HepG2 (cell line): ENCODE measurements at regions not wholly inside any gene's neighbourhood (a gene's known extent, or its start where the extent isn't known, plus 50 kb on each side); places are given as distances from the start of the nearest gene placed in this dataset.

Experiments used
- ATAC-seq: fragments of 200-7000 bp; cut with Tn5 transposase; 3 replicates; pipeline ENCODE4 v1.9.1; 2020; ENCODE audit warnings: mild to moderate bottlenecking, moderate library complexity
- BruUV-seq: library from RNA; stranded (reverse); fragments of 400-500 nt; replicated peaks from 2 replicates; lab custom pipeline; 2021; lab: Mats Ljungman, UMichigan
- CTCF ChIA-PET: fragments of 300-600 bp; formaldehyde crosslinking; extraction: SDS; loops from one replicate; lab custom pipeline; 2021; ENCODE audit warnings: low total read pairs, inconsistent platforms, low intra/inter-chr PET ratio; lab: Yijun Ruan, JAX
- POLR2A ChIA-PET: fragments of 350-600 bp; sonication (Branson Sonifier 250); formaldehyde crosslinking; loops from one replicate; lab custom pipeline; 2020; ENCODE audit warnings: antibody characterized with exemption, inconsistent platforms; lab: Yijun Ruan, JAX
- DNase-seq: peaks from one replicate; pipeline ENCODE4 v3.0.0-alpha.2; 2015; ENCODE audit warnings: low spot score
- FAIRE-seq: peaks from 3 replicates; lab custom pipeline; 2011; peaks lifted over from hg19 to GRCh38; lab: Jason Lieb, UNC
- H2AFZ ChIP-seq: one replicate; pipeline ENCODE4 v1.6.1; 2011; ENCODE audit warnings: low read length, inconsistent platforms
- H3K27ac ChIP-seq: fragments of 300-600 bp; 3 replicates; pipeline ENCODE4 v1.8.0; 2011; ENCODE audit warnings: mixed run types, mild to moderate bottlenecking, mixed read lengths, low read length, inconsistent platforms; ENCODE audit not compliant: insufficient read depth; ENCODE audit errors: extremely low read length
- H3K27me3 ChIP-seq, 2 experiments: fragments of 200-600 bp in 1 of 2; 2 replicates in 1 of 2; 3 replicates in 1 of 2; pipeline versions ENCODE4 v1.6.0 to v1.8.0; 2011; ENCODE audit warnings: low read length in 2 of 2, mild to moderate bottlenecking in 2 of 2, moderate library complexity in 2 of 2, inconsistent platforms in 1 of 2; ENCODE audit not compliant: insufficient read depth in 2 of 2, control insufficient read depth in 1 of 2
- H3K36me3 ChIP-seq, 2 experiments: fragments of 200-600 bp in 1 of 2; replicated peaks in 1 of 2; 2 replicates in 1 of 2; 3 replicates in 1 of 2; pipeline versions ENCODE4 v1.5.1 to v1.8.0; 2011; ENCODE audit warnings: low read length in 2 of 2, inconsistent platforms in 1 of 2; ENCODE audit not compliant: insufficient read depth in 2 of 2, control insufficient read depth in 1 of 2
- H3K4me1 ChIP-seq: 2 replicates; pipeline ENCODE4 v1.5.1; 2012; ENCODE audit warnings: low read length, inconsistent platforms; ENCODE audit not compliant: insufficient read depth
- H3K4me2 ChIP-seq: 2 replicates; pipeline ENCODE4 v1.6.0; 2011; ENCODE audit warnings: low read depth, low read length, inconsistent platforms
- H3K4me3 ChIP-seq, 3 experiments: fragments of 200-600 bp in 1 of 3; sonication (generic), shearing (Covaris generic) in 1 of 3; replicated peaks in 1 of 3; 2 replicates each; pipeline ENCODE4 v1.5.1; 2011 to 2016; ENCODE audit warnings: low read length in 3 of 3, inconsistent platforms in 2 of 3, low read depth in 2 of 3, mild to moderate bottlenecking in 2 of 3, control low read depth in 1 of 3, mixed read lengths in 1 of 3; ENCODE audit not compliant: insufficient read depth in 1 of 3
- H3K79me2 ChIP-seq: one replicate; pipeline ENCODE4 v1.6.1; 2011; ENCODE audit warnings: low read length, inconsistent platforms; ENCODE audit not compliant: insufficient read depth
- H3K9ac ChIP-seq: 2 replicates; pipeline ENCODE4 v1.6.0; 2011; ENCODE audit warnings: mild to moderate bottlenecking, low read depth, low read length, inconsistent platforms; ENCODE audit not compliant: insufficient read depth
- H3K9me3 ChIP-seq: 2 replicates; pipeline ENCODE4 v1.5.1; 2012; ENCODE audit warnings: mild to moderate bottlenecking, low read length
- H4K20me1 ChIP-seq: 2 replicates; pipeline ENCODE4 v1.6.0; 2011; ENCODE audit warnings: inconsistent platforms, mild to moderate bottlenecking, low read length, moderate library complexity; ENCODE audit not compliant: insufficient read depth
- MLLT10 ChIP-seq: sonication (generic); formaldehyde crosslinking; IDR thresholded peaks from 2 replicates; pipeline ENCODE4 v1.4.0; 2020; ENCODE audit warnings: missing genetic modification reagents
- NCOA5 ChIP-seq: sonication (generic); formaldehyde crosslinking; IDR thresholded peaks from 2 replicates; pipeline ENCODE4 v1.4.0; 2020; ENCODE audit warnings: missing genetic modification reagents
- REPIN1 ChIP-seq: sonication (generic); formaldehyde crosslinking; IDR thresholded peaks from 2 replicates; pipeline ENCODE4 v1.8.0; 2022; ENCODE audit warnings: missing genetic modification reagents, low read depth, mild to moderate bottlenecking, borderline replicate concordance
- SRSF1 ChIP-seq: fragments of 200-400 bp; formaldehyde crosslinking; optimal IDR thresholded peaks from 2 replicates; pipeline ENCODE3; 2017; ENCODE audit warnings: mild to moderate bottlenecking, low read depth, low read length, moderate library complexity
- TBL1XR1 ChIP-seq: fragments of 150-350 bp; IDR thresholded peaks from 2 replicates; pipeline ENCODE4 v1.6.1; 2014; ENCODE audit warnings: borderline replicate concordance, low read length; ENCODE audit not compliant: partially characterized antibody
- ZFAT ChIP-seq: sonication (generic); formaldehyde crosslinking; conservative IDR thresholded peaks from 2 replicates; pipeline ENCODE4 v1.8.1; 2023; ENCODE audit warnings: missing genetic modification reagents, inconsistent platforms
- ZNF263 ChIP-seq: sonication (generic); formaldehyde crosslinking; IDR thresholded peaks from 2 replicates; pipeline ENCODE4 v1.4.0; 2020; ENCODE audit warnings: missing genetic modification reagents
- WGBS: methylation state at CpG from one replicate; pipeline ENCODE4 v1.1.6; 2017; ENCODE audit warnings: low lambda C conversion rate; 5-methylcytosine and 5-hydroxymethylcytosine counted together
- in situ Hi-C: cut with HindIII; loops from 2 replicates; pipeline ENCODE4 v1.10.0; 2017; ENCODE audit warnings: low pct_unique_long_range_greater_than_20kb; ENCODE audit not compliant: extremely low pct_ligation_motif_present
- intact Hi-C: fragments of 100-400 bp; cut with micrococcal nuclease; formaldehyde crosslinking; loops from one replicate; pipeline ENCODE4 v1.10.0; 2022; ENCODE audit not compliant: unreplicated experiment
- TF ChIP-seq, protein P1 (sequence below): sonication (generic); formaldehyde crosslinking; IDR thresholded peaks from 2 replicates; pipeline ENCODE4 v1.8.1; 2023; ENCODE audit warnings: mild to moderate bottlenecking, missing genetic modification reagents, borderline replicate concordance
- TF ChIP-seq, protein P2 (sequence below), 2 experiments: sonication (generic) in 1 of 2; formaldehyde crosslinking in 1 of 2; IDR thresholded peaks; 2 replicates each; pipeline versions ENCODE4 v1.4.0 to v1.6.1; 2016 to 2020; ENCODE audit warnings: borderline replicate concordance in 1 of 2, low read depth in 1 of 2, mild to moderate bottlenecking in 1 of 2, missing genetic modification reagents in 1 of 2

DNA sequence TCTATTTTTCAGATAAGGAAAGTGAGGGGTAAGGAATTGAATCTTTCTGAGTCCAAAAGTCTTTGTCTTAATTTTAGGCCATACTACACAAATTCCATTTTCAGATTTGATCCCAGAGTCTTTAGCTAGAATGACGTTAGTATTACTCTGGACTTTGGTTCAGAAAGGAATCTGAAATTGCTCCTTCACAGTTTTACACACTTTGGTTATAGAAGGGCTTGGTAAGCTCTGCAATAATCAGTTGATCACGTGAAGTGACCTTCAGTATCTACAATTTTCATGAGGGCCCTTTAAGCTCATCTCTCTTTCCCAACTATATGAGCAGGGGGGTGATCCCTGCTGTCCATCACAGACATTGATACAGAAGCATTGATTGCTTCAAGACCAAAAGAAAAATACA lies 103.4 kb upstream of the ESRRG start:
- ATAC-seq (no peak), FAIRE-seq (no peak), DNase-seq (no peak)
- H2AFZ ChIP-seq, result no peak overlapping the region
- POLR2A ChIA-PET, result no interaction called here
- CTCF ChIA-PET, result no interaction called here
- in situ Hi-C loops (no loop called here), intact Hi-C loops (no loop called here)
- H3K9me3 ChIP-seq, result no peaks in the 10 kb centered on the region
- H3K36me3 ChIP-seq, result no peaks in the 10 kb centered on the region
- no peak overlapping the region for H3K4me2 ChIP-seq
- WGBS, result 2% methylated on average over 2 of the region's 2 CpGs
- no peaks in the 10 kb centered on the region for H3K4me1 ChIP-seq
- no peak for TF ChIP-seq REPIN1 (CRISPR knock-in tag)
- TF ChIP-seq ZNF263 (CRISPR knock-in tag), result no peak
- no peak for TF ChIP-seq ZFAT (CRISPR knock-in tag)
- TF ChIP-seq SRSF1, result no peak
- no peak for TF ChIP-seq TBL1XR1
- no peak for TF ChIP-seq NCOA5 (CRISPR knock-in tag)
- no peak for TF ChIP-seq MLLT10 (CRISPR knock-in tag)
- TF ChIP-seq, protein P1, sequence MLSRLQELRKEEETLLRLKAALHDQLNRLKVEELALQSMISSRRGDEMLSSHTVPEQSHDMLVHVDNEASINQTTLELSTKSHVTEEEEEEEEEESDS, result no peak
- TF ChIP-seq, protein P2, sequence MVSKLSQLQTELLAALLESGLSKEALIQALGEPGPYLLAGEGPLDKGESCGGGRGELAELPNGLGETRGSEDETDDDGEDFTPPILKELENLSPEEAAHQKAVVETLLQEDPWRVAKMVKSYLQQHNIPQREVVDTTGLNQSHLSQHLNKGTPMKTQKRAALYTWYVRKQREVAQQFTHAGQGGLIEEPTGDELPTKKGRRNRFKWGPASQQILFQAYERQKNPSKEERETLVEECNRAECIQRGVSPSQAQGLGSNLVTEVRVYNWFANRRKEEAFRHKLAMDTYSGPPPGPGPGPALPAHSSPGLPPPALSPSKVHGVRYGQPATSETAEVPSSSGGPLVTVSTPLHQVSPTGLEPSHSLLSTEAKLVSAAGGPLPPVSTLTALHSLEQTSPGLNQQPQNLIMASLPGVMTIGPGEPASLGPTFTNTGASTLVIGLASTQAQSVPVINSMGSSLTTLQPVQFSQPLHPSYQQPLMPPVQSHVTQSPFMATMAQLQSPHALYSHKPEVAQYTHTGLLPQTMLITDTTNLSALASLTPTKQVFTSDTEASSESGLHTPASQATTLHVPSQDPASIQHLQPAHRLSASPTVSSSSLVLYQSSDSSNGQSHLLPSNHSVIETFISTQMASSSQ (IDR thresholded peaks at IDR 0.05; ENCODE audit: low read depth), result no peak
- TF ChIP-seq, protein P2 (CRISPR knock-in tag; IDR thresholded peaks at IDR 0.05; ENCODE audit: borderline replicate concordance), result no peak
- H3K27me3 ChIP-seq, result no peaks in the 10 kb centered on the region
- H3K9ac ChIP-seq, result no peak overlapping the region
- no peaks in the 10 kb centered on the region for H4K20me1 ChIP-seq
- BruUV-seq, result no TSS peak
- H3K27ac ChIP-seq, result no peak overlapping the region
- no peaks in the 10 kb centered on the region for H3K79me2 ChIP-seq
- no peak overlapping the region for H3K4me3 ChIP-seq
